Sigmoid colon (tissue), 4 donors: ENCODE measurements at regions not wholly inside any gene's neighbourhood (a gene's known extent, or its start where the extent isn't known, plus 50 kb on each side); places are given as distances from the start of the nearest gene placed in this dataset.

ENCODE experiments used
- EP300 ChIP-seq, 4 donors: sonication (generic); formaldehyde crosslinking; IDR thresholded peaks; one replicate each; pipeline ENCODE4 v1.6.1; 2017; ENCODE audit warnings: antibody characterized with exemption in 4 of 4
- POLR2A ChIP-seq, 2 donors: fragments of 450-650 bp; IDR thresholded peaks; one replicate each; pipeline ENCODE4 v1.6.1; 2016; ENCODE audit warnings: antibody characterized with exemption in 2 of 2, mild to moderate bottlenecking in 2 of 2, moderate library complexity in 2 of 2
- POLR2AphosphoS5 ChIP-seq, 4 donors: sonication (generic); formaldehyde crosslinking; IDR thresholded peaks; one replicate each; pipeline ENCODE4 v1.6.1; 2017; ENCODE audit warnings: antibody characterized with exemption in 4 of 4
- TF ChIP-seq, protein P1 (sequence below), 4 experiments: fragments of 450-650 bp in 3 of 4; fragments of 200-600 bp in 1 of 4; IDR thresholded peaks; one replicate each; pipeline ENCODE4 v1.5.1; 2016 to 2019; ENCODE audit warnings: antibody characterized with exemption in 4 of 4, mild to moderate bottlenecking in 3 of 4, moderate library complexity in 2 of 4

DNA sequence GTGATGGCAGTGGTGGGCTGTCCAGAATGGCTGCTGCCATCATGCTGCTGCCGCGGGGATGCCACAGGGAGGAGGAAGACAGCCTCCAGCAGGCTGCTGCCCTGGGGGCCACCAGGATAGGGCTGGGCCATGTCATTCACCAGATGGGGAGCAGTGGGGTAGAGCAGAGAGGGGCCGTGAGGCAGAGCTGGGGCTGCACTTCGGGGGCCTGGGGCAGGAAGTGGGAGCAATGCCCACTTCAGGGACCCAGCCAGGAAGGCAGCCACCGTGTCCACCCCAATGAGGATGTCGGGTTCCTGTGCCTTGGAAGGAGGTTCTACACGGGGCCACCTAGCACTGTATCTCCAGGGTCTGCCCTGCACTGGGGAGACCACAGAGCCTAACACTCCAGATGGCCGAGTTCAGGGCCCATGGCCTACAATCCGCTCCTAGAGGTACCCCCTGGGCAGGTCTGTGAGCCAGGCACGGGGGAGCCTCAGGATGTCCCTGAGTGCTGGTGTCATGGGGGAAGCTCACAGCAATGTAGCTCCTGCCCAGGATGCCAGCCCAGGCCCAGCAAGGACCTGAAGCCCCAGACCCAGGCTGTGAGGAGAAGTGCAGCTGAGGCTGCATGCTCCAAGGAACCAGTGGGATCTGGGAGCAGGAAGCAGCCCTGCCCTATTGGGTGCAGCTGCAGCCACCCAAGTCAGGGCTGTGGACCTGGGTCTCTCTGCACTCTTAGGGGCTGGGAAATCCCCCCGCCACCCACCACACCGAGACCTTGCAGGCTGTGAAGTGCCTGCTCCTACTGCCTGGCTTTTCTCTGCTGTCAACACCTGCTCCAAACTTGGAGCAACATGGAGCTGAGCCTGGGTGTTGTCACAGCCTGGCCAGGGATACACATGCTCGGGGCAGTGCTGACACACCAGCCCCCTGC, 140.3 kb downstream of the PDHA2 start:
- TF ChIP-seq POLR2A (IDR thresholded peaks at IDR 0.05) (no peak), POLR2AphosphoS5 (IDR thresholded peaks at IDR 0.05) (no peak), EP300 (IDR thresholded peaks at IDR 0.05) (no peak)
- TF ChIP-seq, protein P1, sequence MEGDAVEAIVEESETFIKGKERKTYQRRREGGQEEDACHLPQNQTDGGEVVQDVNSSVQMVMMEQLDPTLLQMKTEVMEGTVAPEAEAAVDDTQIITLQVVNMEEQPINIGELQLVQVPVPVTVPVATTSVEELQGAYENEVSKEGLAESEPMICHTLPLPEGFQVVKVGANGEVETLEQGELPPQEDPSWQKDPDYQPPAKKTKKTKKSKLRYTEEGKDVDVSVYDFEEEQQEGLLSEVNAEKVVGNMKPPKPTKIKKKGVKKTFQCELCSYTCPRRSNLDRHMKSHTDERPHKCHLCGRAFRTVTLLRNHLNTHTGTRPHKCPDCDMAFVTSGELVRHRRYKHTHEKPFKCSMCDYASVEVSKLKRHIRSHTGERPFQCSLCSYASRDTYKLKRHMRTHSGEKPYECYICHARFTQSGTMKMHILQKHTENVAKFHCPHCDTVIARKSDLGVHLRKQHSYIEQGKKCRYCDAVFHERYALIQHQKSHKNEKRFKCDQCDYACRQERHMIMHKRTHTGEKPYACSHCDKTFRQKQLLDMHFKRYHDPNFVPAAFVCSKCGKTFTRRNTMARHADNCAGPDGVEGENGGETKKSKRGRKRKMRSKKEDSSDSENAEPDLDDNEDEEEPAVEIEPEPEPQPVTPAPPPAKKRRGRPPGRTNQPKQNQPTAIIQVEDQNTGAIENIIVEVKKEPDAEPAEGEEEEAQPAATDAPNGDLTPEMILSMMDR (IDR thresholded peaks at IDR 0.05): no peak
